Esophagus muscularis mucosa (tissue), 2 donors: ENCODE measurements at regions not wholly inside any gene's neighbourhood (a gene's known extent, or its start where the extent isn't known, plus 50 kb on each side); places are given as distances from the start of the nearest gene placed in this dataset.

ENCODE experiments used
- POLR2A ChIP-seq: fragments of 450-650 bp; IDR thresholded peaks from one replicate; pipeline ENCODE4 v1.6.1; 2017; ENCODE audit warnings: antibody characterized with exemption, moderate library complexity, mild to moderate bottlenecking, low read depth
- POLR2AphosphoS5 ChIP-seq, 2 donors: sonication (generic); formaldehyde crosslinking; IDR thresholded peaks; one replicate each; pipeline ENCODE4 v1.6.1; 2017; ENCODE audit warnings: antibody characterized with exemption in 2 of 2

GRCh38 chr1:240001177-240001740 lies 90.4 kb upstream of the FMN2 start:
- TF ChIP-seq POLR2A: no peak
- no peak for TF ChIP-seq POLR2AphosphoS5 (IDR thresholded peaks at IDR 0.05)
